Astrocyte (in vitro differentiated cells and primary cell): ENCODE measurements at regions not wholly inside any gene's neighbourhood (a gene's known extent, or its start where the extent isn't known, plus 50 kb on each side); places are given as distances from the start of the nearest gene placed in this dataset.

Experiments
- DNase-seq: peaks from one replicate; pipeline ENCODE4 v3.0.0-alpha.2; 2010; ENCODE audit warnings: low read depth
- FAIRE-seq: peaks from 2 replicates; lab custom pipeline; 2011; peaks lifted over from hg19 to GRCh38; lab: Jason Lieb, UNC
- H2AFZ ChIP-seq: 2 replicates; pipeline ENCODE4 v1.6.0; 2012; ENCODE audit warnings: low read depth, low read length, inconsistent platforms
- H3K27ac ChIP-seq: 2 replicates; pipeline ENCODE4 v1.5.1; 2011; ENCODE audit warnings: low read depth, low read length, inconsistent platforms
- H3K27me3 ChIP-seq: 2 replicates; pipeline ENCODE4 v1.6.0; 2011; ENCODE audit warnings: low read length, inconsistent platforms; ENCODE audit not compliant: insufficient read depth
- H3K36me3 ChIP-seq: 2 replicates; pipeline ENCODE4 v1.5.1; 2011; ENCODE audit warnings: low read length, inconsistent platforms; ENCODE audit not compliant: insufficient read depth
- H3K4me1 ChIP-seq: 2 replicates; pipeline ENCODE4 v1.5.1; 2011; ENCODE audit warnings: low read length, inconsistent platforms; ENCODE audit not compliant: insufficient read depth
- H3K4me2 ChIP-seq: 2 replicates; pipeline ENCODE4 v1.6.0; 2012; ENCODE audit warnings: low read length, inconsistent platforms
- H3K4me3 ChIP-seq: 2 replicates; pipeline ENCODE4 v1.5.1; 2011; ENCODE audit warnings: low read depth, mild to moderate bottlenecking, low read length, inconsistent platforms; ENCODE audit not compliant: insufficient read depth
- H3K79me2 ChIP-seq: 2 replicates; pipeline ENCODE4 v1.6.0; 2012; ENCODE audit warnings: mild to moderate bottlenecking, low read length, inconsistent platforms; ENCODE audit not compliant: insufficient read depth
- H3K9ac ChIP-seq: 2 replicates; pipeline ENCODE4 v1.6.0; 2012; ENCODE audit warnings: mild to moderate bottlenecking, low read length, inconsistent platforms
- H3K9me3 ChIP-seq: 2 replicates; pipeline ENCODE4 v1.5.1; 2012; ENCODE audit warnings: low read depth, mild to moderate bottlenecking, low read length, inconsistent platforms; ENCODE audit not compliant: insufficient read depth
- H4K20me1 ChIP-seq: 2 replicates; pipeline ENCODE4 v1.6.0; 2012; ENCODE audit warnings: low read length, inconsistent platforms; ENCODE audit not compliant: insufficient read depth
- H3K27ac Mint-ChIP-seq: one replicate; pipeline ENCODE4 v1.8.0; 2021; ENCODE audit warnings: mild to moderate bottlenecking, mixed read lengths; ENCODE audit not compliant: unreplicated experiment
- H3K27me3 Mint-ChIP-seq: one replicate; pipeline ENCODE4 v1.8.0; 2021; ENCODE audit warnings: low read depth, mixed read lengths; ENCODE audit not compliant: unreplicated experiment
- H3K36me3 Mint-ChIP-seq: one replicate; pipeline ENCODE4 v1.8.0; 2021; ENCODE audit warnings: low read depth, mixed read lengths; ENCODE audit not compliant: unreplicated experiment
- H3K4me1 Mint-ChIP-seq: one replicate; pipeline ENCODE4 v1.8.0; 2021; ENCODE audit warnings: low read depth, mixed read lengths; ENCODE audit not compliant: unreplicated experiment
- H3K4me3 Mint-ChIP-seq: one replicate; pipeline ENCODE4 v1.8.0; 2021; ENCODE audit warnings: mild to moderate bottlenecking, moderate library complexity, mixed read lengths; ENCODE audit not compliant: unreplicated experiment
- H3K9me3 Mint-ChIP-seq: one replicate; pipeline ENCODE4 v1.8.0; 2021; ENCODE audit warnings: mild to moderate bottlenecking, mixed read lengths; ENCODE audit not compliant: unreplicated experiment
- EZH2 ChIP-seq: IDR thresholded peaks from 2 replicates; pipeline ENCODE4 v1.6.1; 2012; ENCODE audit warnings: mild to moderate bottlenecking, low read length, inconsistent platforms; ENCODE audit not compliant: insufficient read depth
- TF ChIP-seq, protein P1 (sequence below): IDR thresholded peaks from 2 replicates; pipeline ENCODE4 v1.5.1; 2011; ENCODE audit warnings: low read depth, mild to moderate bottlenecking, inconsistent platforms, low read length, moderate library complexity; ENCODE audit not compliant: insufficient read depth

DNA sequence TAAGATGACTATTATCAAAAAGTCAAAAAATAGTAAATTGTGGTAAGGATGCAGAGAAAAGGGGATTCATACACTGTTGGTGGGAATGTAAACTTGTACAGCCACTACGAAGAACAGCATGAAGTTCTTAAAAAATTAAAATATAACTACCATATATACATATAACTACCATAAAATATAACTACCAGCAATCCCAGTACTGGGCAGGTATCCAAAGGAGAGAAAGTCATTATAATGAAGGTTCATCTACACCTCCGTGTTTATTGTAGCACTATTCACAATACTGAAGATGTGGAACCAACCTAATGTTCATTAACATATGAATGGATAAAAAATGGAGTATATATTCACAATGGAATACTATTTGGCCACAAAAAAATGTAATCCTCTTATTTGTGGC is 360.9 kb upstream of the CT83 start:
- H3K9me3 Mint-ChIP-seq: no peaks in the 10 kb centered on the region
- no peak overlapping the region for H3K9ac ChIP-seq
- no peak overlapping the region for H3K4me2 ChIP-seq
- no peak overlapping the region for H3K27ac Mint-ChIP-seq
- H3K4me1 ChIP-seq: no peaks in the 10 kb centered on the region
- no peaks in the 10 kb centered on the region for H3K36me3 ChIP-seq
- DNase-seq: no peak
- no peak overlapping the region for H3K4me3 Mint-ChIP-seq
- H3K27me3 Mint-ChIP-seq: no peaks in the 10 kb centered on the region
- no peak overlapping the region for H2AFZ ChIP-seq
- TF ChIP-seq EZH2: no peak
- TF ChIP-seq, protein P1, sequence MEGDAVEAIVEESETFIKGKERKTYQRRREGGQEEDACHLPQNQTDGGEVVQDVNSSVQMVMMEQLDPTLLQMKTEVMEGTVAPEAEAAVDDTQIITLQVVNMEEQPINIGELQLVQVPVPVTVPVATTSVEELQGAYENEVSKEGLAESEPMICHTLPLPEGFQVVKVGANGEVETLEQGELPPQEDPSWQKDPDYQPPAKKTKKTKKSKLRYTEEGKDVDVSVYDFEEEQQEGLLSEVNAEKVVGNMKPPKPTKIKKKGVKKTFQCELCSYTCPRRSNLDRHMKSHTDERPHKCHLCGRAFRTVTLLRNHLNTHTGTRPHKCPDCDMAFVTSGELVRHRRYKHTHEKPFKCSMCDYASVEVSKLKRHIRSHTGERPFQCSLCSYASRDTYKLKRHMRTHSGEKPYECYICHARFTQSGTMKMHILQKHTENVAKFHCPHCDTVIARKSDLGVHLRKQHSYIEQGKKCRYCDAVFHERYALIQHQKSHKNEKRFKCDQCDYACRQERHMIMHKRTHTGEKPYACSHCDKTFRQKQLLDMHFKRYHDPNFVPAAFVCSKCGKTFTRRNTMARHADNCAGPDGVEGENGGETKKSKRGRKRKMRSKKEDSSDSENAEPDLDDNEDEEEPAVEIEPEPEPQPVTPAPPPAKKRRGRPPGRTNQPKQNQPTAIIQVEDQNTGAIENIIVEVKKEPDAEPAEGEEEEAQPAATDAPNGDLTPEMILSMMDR: no peak
- H3K4me3 ChIP-seq: no peak overlapping the region
- peak; percentile 73 for FAIRE-seq
- H3K9me3 ChIP-seq: no peaks in the 10 kb centered on the region
- H3K27me3 ChIP-seq: no peaks in the 10 kb centered on the region
- no peaks in the 10 kb centered on the region for H3K36me3 Mint-ChIP-seq
- no peaks in the 10 kb centered on the region for H3K4me1 Mint-ChIP-seq
- no peaks in the 10 kb centered on the region for H4K20me1 ChIP-seq
- H3K79me2 ChIP-seq: no peaks in the 10 kb centered on the region
- no peak overlapping the region for H3K27ac ChIP-seq

DNA sequence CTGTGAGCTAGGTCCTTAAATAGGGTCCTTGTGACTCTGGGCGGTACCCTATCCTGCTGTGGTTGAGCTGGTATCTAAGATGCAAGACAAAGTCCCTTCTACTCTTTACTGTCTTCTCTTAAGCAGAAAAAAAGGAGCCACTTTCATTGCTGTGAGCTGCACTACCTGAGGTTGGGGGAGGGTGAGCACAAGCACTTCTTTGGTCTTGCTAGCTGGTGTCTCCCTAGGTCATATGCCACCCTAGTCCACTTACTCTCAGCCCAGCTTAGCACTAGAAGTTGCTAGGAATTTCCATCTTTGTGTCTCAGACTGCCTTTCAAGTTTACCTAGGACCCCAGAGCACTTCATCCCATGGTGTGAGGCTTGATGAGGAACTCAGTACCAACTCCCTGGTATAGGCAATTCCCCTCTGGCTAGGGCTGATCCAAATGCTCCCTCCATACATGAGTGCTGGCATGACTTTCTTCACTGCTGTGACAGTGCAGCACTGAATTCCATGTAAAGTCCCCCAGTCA is 343.6 kb upstream of the CT83 start:
- H3K4me3 ChIP-seq: no peak overlapping the region
- TF ChIP-seq, protein P1: no peak
- TF ChIP-seq EZH2: no peak
- no peaks in the 10 kb centered on the region for H3K9me3 ChIP-seq
- Mint-ChIP-seq H3K4me3 (no peak overlapping the region), H3K9me3 (no peaks in the 10 kb centered on the region), H3K36me3 (no peaks in the 10 kb centered on the region), H3K4me1 (peaks cover 2% of the 10 kb centered on the region), H3K27me3 (no peaks in the 10 kb centered on the region), H3K27ac (no peak overlapping the region)
- H4K20me1 ChIP-seq: no peaks in the 10 kb centered on the region
- H3K4me2 ChIP-seq: no peak overlapping the region
- H3K27ac ChIP-seq: no peak overlapping the region
- no peak overlapping the region for H3K9ac ChIP-seq
- no peaks in the 10 kb centered on the region for H3K79me2 ChIP-seq
- H3K27me3 ChIP-seq: no peaks in the 10 kb centered on the region
- H3K36me3 ChIP-seq: no peaks in the 10 kb centered on the region
- H3K4me1 ChIP-seq: no peaks in the 10 kb centered on the region
- H2AFZ ChIP-seq: no peak overlapping the region
- no peak for FAIRE-seq
- DNase-seq: no peak

DNA sequence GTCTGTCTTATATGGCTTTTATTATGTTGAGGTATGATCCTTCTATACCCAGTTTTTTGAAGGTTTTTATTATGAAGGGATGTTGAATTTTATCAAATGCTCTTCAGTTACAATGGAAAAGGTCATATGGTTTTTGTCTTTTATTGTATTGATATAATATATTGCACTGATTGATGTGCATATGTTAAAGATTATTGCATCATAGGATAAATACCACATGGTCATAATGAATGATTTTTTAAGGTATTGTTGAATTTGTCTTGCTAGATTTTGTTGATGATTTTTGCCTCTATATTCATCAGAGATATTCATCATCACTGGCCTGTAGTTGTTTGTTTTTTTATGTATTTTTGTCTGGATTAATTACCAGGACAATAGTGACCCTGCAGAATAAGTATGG is 339.2 kb upstream of the CT83 start:
- Histone ChIP-seq H4K20me1 (no peaks in the 10 kb centered on the region), H3K36me3 (no peaks in the 10 kb centered on the region), H3K27me3 (no peaks in the 10 kb centered on the region), H3K4me1 (no peaks in the 10 kb centered on the region), H3K4me2 (no peak overlapping the region), H3K9me3 (no peaks in the 10 kb centered on the region), H3K79me2 (no peaks in the 10 kb centered on the region), H3K27ac (no peak overlapping the region), H3K4me3 (no peak overlapping the region), H3K9ac (no peak overlapping the region), H2AFZ (no peak overlapping the region)
- no peak overlapping the region for H3K27ac Mint-ChIP-seq
- H3K27me3 Mint-ChIP-seq: no peaks in the 10 kb centered on the region
- TF ChIP-seq, protein P1: no peak
- TF ChIP-seq EZH2: no peak
- FAIRE-seq (peak; percentile 95), DNase-seq (no peak)
- H3K4me3 Mint-ChIP-seq: no peak overlapping the region
- no peaks in the 10 kb centered on the region for H3K4me1 Mint-ChIP-seq
- no peaks in the 10 kb centered on the region for H3K36me3 Mint-ChIP-seq
- H3K9me3 Mint-ChIP-seq: no peaks in the 10 kb centered on the region
